ENCODE measurements at regions not wholly inside any gene's neighbourhood (a gene's known extent, or its start where the extent isn't known, plus 50 kb on each side); places are given as distances from the start of the nearest gene placed in this dataset.

- no peaks in the 10 kb centered on the region for H3K4me1 ChIP-seq
- no peak for TF ChIP-seq CTCF (IDR thresholded peaks at IDR 0.05; ENCODE audit: borderline replicate concordance)
- no peak overlapping the region for H3K27ac ChIP-seq (replicated peaks)
- H3K36me3 ChIP-seq: no peaks in the 10 kb centered on the region
- intact Hi-C loops (cut with micrococcal nuclease): no loop called here
- DNase-seq: no peak
- H3K9me3 ChIP-seq (replicated peaks): no peaks in the 10 kb centered on the region
- no peaks in the 10 kb centered on the region for H3K27me3 ChIP-seq (ENCODE audit: low read depth)
- no peak overlapping the region for H3K4me3 ChIP-seq
Measured at GRCh38 chr1:104760017-104760416, 1010.3 kb downstream of the AMY1C start.

GRCh38 chr1:104761961-104762570 lies 1012.4 kb downstream of the AMY1C start:
- intact Hi-C loops (cut with micrococcal nuclease): no loop called here
- no peak for TF ChIP-seq CTCF (IDR thresholded peaks at IDR 0.05; ENCODE audit: borderline replicate concordance)
- Histone ChIP-seq H3K4me3 (no peak overlapping the region), H3K36me3 (no peaks in the 10 kb centered on the region), H3K9me3 (replicated peaks) (no peaks in the 10 kb centered on the region), H3K4me1 (no peaks in the 10 kb centered on the region), H3K27ac (replicated peaks) (no peak overlapping the region), H3K27me3 (ENCODE audit: low read depth) (no peaks in the 10 kb centered on the region)
- DNase-seq: no peak

GRCh38 chr1:104765085-104765484 lies 1015.4 kb downstream of the AMY1C start:
- intact Hi-C loops (cut with micrococcal nuclease): no loop called here

GRCh38 chr1:104768466-104768865 lies 1018.8 kb downstream of the AMY1C start:
- Histone ChIP-seq H3K9me3 (replicated peaks) (no peaks in the 10 kb centered on the region), H3K27me3 (ENCODE audit: low read depth) (no peaks in the 10 kb centered on the region), H3K4me3 (no peak overlapping the region), H3K27ac (replicated peaks) (no peak overlapping the region), H3K4me1 (no peaks in the 10 kb centered on the region), H3K36me3 (no peaks in the 10 kb centered on the region)
- intact Hi-C loops (cut with micrococcal nuclease): no loop called here
- no peak for DNase-seq
- TF ChIP-seq CTCF (IDR thresholded peaks at IDR 0.05; ENCODE audit: borderline replicate concordance): no peak

More at GRCh38 chr1:104765085-104765484, 1015.4 kb downstream of the AMY1C start:
- Histone ChIP-seq H3K4me3 (no peak overlapping the region), H3K9me3 (replicated peaks) (no peaks in the 10 kb centered on the region), H3K27ac (replicated peaks) (no peak overlapping the region), H3K4me1 (no peaks in the 10 kb centered on the region), H3K36me3 (no peaks in the 10 kb centered on the region), H3K27me3 (ENCODE audit: low read depth) (no peaks in the 10 kb centered on the region)
- TF ChIP-seq CTCF (IDR thresholded peaks at IDR 0.05; ENCODE audit: borderline replicate concordance): no peak
- no peak for DNase-seq

- Histone ChIP-seq H3K27ac (replicated peaks) (no peak overlapping the region), H3K36me3 (no peaks in the 10 kb centered on the region), H3K27me3 (ENCODE audit: low read depth) (no peaks in the 10 kb centered on the region), H3K9me3 (replicated peaks) (no peaks in the 10 kb centered on the region), H3K4me3 (no peak overlapping the region), H3K4me1 (no peaks in the 10 kb centered on the region)
- peak; percentile 74 for TF ChIP-seq CTCF (IDR thresholded peaks at IDR 0.05; ENCODE audit: borderline replicate concordance)
- intact Hi-C loops (cut with micrococcal nuclease): no loop called here
- no peak for DNase-seq
Measured at GRCh38 chr1:104780470-104781078, 1030.9 kb downstream of the AMY1C start.

All from left ventricle myocardium inferior (tissue), 1 donor.